ENCODE measurements at regions not wholly inside any gene's neighbourhood (a gene's known extent, or its start where the extent isn't known, plus 50 kb on each side); places are given as distances from the start of the nearest gene placed in this dataset.

DNA sequence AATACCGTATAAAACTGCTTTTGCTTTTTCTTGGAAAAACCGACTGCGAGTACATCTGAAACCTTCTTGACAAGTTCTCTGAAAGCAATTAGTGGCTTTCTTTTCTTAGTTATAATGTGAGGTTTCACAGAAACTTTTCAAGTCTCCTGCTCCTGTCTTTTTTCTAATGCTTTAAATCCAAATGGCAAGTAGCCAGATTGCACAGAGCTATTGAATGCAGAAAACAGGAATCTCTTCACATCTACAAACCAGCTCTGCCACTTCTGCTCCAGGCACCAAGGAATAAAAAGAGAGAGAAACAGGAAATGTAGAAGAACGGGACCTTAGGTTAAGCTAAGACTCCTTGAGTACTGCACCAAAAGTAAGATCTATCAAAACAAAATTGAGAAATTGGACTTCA, 267.3 kb upstream of the TET2 start:
- no peak for DNase-seq (ENCODE audit: low spot score)
- Histone ChIP-seq H3K27me3 (ENCODE audit: insufficient read depth) (no peaks in the 10 kb centered on the region), H3K79me2 (replicated peaks; ENCODE audit: insufficient read depth) (no peaks in the 10 kb centered on the region), H3K4me2 (no peak overlapping the region), H3K36me3 (ENCODE audit: insufficient read depth) (no peaks in the 10 kb centered on the region), H3F3A (replicated peaks; ENCODE audit: low read depth) (no peaks in the 10 kb centered on the region), H2AFZ (no peak overlapping the region), H3K4me3 (no peak overlapping the region), H3K4me1 (ENCODE audit: insufficient read depth) (no peaks in the 10 kb centered on the region), H4K20me1 (replicated peaks; ENCODE audit: insufficient read depth) (no peaks in the 10 kb centered on the region), H3K27ac (ENCODE audit: low read depth) (no peak overlapping the region), H3K9me2 (ENCODE audit: insufficient read depth) (no peaks in the 10 kb centered on the region)
- ATAC-seq: no peak
- TF ChIP-seq NANOG (IDR thresholded peaks at IDR 0.05; ENCODE audit: borderline replicate concordance): no peak
- no peak for TF ChIP-seq ZNF114 (CRISPR knock-in tag; IDR thresholded peaks at IDR 0.05)
- TF ChIP-seq, protein P1, sequence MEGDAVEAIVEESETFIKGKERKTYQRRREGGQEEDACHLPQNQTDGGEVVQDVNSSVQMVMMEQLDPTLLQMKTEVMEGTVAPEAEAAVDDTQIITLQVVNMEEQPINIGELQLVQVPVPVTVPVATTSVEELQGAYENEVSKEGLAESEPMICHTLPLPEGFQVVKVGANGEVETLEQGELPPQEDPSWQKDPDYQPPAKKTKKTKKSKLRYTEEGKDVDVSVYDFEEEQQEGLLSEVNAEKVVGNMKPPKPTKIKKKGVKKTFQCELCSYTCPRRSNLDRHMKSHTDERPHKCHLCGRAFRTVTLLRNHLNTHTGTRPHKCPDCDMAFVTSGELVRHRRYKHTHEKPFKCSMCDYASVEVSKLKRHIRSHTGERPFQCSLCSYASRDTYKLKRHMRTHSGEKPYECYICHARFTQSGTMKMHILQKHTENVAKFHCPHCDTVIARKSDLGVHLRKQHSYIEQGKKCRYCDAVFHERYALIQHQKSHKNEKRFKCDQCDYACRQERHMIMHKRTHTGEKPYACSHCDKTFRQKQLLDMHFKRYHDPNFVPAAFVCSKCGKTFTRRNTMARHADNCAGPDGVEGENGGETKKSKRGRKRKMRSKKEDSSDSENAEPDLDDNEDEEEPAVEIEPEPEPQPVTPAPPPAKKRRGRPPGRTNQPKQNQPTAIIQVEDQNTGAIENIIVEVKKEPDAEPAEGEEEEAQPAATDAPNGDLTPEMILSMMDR (conservative IDR thresholded peaks at IDR 0.05; ENCODE audit: low read depth in 2 of 2): no peak
- TF ChIP-seq, protein P2, sequence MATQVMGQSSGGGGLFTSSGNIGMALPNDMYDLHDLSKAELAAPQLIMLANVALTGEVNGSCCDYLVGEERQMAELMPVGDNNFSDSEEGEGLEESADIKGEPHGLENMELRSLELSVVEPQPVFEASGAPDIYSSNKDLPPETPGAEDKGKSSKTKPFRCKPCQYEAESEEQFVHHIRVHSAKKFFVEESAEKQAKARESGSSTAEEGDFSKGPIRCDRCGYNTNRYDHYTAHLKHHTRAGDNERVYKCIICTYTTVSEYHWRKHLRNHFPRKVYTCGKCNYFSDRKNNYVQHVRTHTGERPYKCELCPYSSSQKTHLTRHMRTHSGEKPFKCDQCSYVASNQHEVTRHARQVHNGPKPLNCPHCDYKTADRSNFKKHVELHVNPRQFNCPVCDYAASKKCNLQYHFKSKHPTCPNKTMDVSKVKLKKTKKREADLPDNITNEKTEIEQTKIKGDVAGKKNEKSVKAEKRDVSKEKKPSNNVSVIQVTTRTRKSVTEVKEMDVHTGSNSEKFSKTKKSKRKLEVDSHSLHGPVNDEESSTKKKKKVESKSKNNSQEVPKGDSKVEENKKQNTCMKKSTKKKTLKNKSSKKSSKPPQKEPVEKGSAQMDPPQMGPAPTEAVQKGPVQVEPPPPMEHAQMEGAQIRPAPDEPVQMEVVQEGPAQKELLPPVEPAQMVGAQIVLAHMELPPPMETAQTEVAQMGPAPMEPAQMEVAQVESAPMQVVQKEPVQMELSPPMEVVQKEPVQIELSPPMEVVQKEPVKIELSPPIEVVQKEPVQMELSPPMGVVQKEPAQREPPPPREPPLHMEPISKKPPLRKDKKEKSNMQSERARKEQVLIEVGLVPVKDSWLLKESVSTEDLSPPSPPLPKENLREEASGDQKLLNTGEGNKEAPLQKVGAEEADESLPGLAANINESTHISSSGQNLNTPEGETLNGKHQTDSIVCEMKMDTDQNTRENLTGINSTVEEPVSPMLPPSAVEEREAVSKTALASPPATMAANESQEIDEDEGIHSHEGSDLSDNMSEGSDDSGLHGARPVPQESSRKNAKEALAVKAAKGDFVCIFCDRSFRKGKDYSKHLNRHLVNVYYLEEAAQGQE (IDR thresholded peaks at IDR 0.05; ENCODE audit: unreplicated experiment): no peak
- TF ChIP-seq EZH2 (IDR thresholded peaks at IDR 0.05; ENCODE audit: low read depth, unreplicated experiment): no peak
- no peak for TF ChIP-seq CREB1 (CRISPR knock-in tag; IDR thresholded peaks at IDR 0.05; ENCODE audit: low read depth)
- TF ChIP-seq EZH2phosphoT487 (IDR thresholded peaks at IDR 0.05; ENCODE audit: unreplicated experiment): no peak
- no peak for TF ChIP-seq POLR2AphosphoS5 (IDR thresholded peaks at IDR 0.05; ENCODE audit: low read depth)
- TF ChIP-seq JUNB (IDR thresholded peaks at IDR 0.05; ENCODE audit: unreplicated experiment): no peak
- no peak for TF ChIP-seq STAT1 (IDR thresholded peaks at IDR 0.05; ENCODE audit: unreplicated experiment)
- no peak for TF ChIP-seq ZNF331 (CRISPR knock-in tag; IDR thresholded peaks at IDR 0.05; ENCODE audit: low read depth)
- TF ChIP-seq ETS1 (IDR thresholded peaks at IDR 0.05): no peak
- no peak for TF ChIP-seq ZNF462 (CRISPR knock-in tag; IDR thresholded peaks at IDR 0.05)
- peaks cover 7% of the 10 kb centered on the region; the same call in 2 of the 3 replicates for H3K4me1 Mint-ChIP-seq
- H3K27me3 Mint-ChIP-seq (ENCODE audit: insufficient read depth, low read depth, poor library complexity): no peaks in the 10 kb centered on the region
- H3K4me3 Mint-ChIP-seq: no peak overlapping the region
- no peaks in the 10 kb centered on the region for H3K9me3 Mint-ChIP-seq
- H3K36me3 Mint-ChIP-seq (ENCODE audit: low read depth): no peaks in the 10 kb centered on the region
- no peak overlapping the region for H3K27ac Mint-ChIP-seq
